Epithelial cell of proximal tubule (primary cell): ENCODE measurements at regions not wholly inside any gene's neighbourhood (a gene's known extent, or its start where the extent isn't known, plus 50 kb on each side); places are given as distances from the start of the nearest gene placed in this dataset.

Experiments used
- DNase-seq: peaks from one replicate; pipeline ENCODE4 v3.0.0-alpha.2; 2011; ENCODE audit warnings: low read depth
- H3K4me3 ChIP-seq: 2 replicates; pipeline ENCODE4 v1.5.1; 2011; ENCODE audit warnings: low read depth, mild to moderate bottlenecking, low read length
- TF ChIP-seq, protein P1 (sequence below): conservative IDR thresholded peaks from 2 replicates; pipeline ENCODE4 v1.5.1; 2012; ENCODE audit warnings: low read depth, mild to moderate bottlenecking, low read length

GRCh38 chr4:145414841-145415240 is 66.8 kb upstream of the SMAD1 start:
- TF ChIP-seq, protein P1, sequence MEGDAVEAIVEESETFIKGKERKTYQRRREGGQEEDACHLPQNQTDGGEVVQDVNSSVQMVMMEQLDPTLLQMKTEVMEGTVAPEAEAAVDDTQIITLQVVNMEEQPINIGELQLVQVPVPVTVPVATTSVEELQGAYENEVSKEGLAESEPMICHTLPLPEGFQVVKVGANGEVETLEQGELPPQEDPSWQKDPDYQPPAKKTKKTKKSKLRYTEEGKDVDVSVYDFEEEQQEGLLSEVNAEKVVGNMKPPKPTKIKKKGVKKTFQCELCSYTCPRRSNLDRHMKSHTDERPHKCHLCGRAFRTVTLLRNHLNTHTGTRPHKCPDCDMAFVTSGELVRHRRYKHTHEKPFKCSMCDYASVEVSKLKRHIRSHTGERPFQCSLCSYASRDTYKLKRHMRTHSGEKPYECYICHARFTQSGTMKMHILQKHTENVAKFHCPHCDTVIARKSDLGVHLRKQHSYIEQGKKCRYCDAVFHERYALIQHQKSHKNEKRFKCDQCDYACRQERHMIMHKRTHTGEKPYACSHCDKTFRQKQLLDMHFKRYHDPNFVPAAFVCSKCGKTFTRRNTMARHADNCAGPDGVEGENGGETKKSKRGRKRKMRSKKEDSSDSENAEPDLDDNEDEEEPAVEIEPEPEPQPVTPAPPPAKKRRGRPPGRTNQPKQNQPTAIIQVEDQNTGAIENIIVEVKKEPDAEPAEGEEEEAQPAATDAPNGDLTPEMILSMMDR, result no peak
- no peak for DNase-seq

GRCh38 chr4:145414226-145414625 is 67.4 kb upstream of the SMAD1 start:
- TF ChIP-seq, protein P1, result no peak
- no peak for DNase-seq
- H3K4me3 ChIP-seq, result no peak overlapping the region

More at GRCh38 chr4:145414841-145415240, 66.8 kb upstream of the SMAD1 start:
- H3K4me3 ChIP-seq, result no peak overlapping the region

DNA sequence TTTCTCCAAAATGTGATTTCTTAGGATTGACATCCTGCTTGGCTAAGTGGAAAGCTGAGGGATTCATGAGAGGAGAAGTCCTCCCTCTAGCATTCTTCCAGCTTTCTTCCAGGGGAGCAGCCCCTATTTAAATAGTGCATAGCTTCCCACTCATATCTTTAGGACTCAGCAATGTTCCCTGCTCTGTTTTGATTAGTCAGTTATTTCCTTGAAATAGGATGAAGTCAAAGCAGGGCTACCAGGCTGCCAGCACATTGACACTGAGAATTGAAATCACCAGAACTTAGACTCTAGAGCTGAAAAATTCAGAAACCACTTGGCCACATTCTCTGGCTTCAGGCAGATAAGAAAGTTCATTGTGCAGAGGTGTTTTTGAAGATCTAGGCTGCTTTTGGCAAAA is 74.7 kb upstream of the SMAD1 start:
- no peak overlapping the region for H3K4me3 ChIP-seq
- DNase-seq, result no peak
- TF ChIP-seq, protein P1, result no peak

- DNase-seq, result no peak
- TF ChIP-seq, protein P1, result no peak
- no peak overlapping the region for H3K4me3 ChIP-seq
Observed at GRCh38 chr4:145404761-145405160, 76.9 kb upstream of the SMAD1 start.

DNA sequence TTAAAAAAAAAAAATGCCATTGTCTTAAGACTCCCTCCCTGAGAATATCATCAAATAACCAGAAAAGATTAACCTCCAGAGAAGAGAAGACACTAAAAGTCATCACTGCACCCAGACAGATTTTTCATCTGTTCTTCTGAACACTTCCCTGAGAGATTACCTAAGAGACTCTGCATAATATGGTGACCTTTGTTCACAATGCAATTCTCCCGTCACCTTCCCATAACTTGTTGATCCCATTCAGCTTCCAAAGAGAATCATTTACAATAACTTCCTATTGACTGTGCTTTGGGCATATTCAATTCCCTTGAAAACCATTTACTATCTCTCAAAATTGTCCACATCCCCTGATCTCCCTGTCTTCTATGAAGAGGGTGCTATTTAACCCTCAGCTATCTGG is 85.1 kb upstream of the SMAD1 start:
- TF ChIP-seq, protein P1, result no peak
- no peak overlapping the region for H3K4me3 ChIP-seq
- no peak for DNase-seq

GRCh38 chr4:145390571-145390970 is 91.1 kb upstream of the SMAD1 start:
- no peak overlapping the region for H3K4me3 ChIP-seq
- TF ChIP-seq, protein P1, result no peak
- DNase-seq, result no peak

GRCh38 chr4:145389550-145389949 is 92.1 kb upstream of the SMAD1 start:
- no peak for DNase-seq
- TF ChIP-seq, protein P1, result no peak
- no peak overlapping the region for H3K4me3 ChIP-seq
